ENCODE measurements at regions not wholly inside any gene's neighbourhood (a gene's known extent, or its start where the extent isn't known, plus 50 kb on each side); places are given as distances from the start of the nearest gene placed in this dataset.

DNA sequence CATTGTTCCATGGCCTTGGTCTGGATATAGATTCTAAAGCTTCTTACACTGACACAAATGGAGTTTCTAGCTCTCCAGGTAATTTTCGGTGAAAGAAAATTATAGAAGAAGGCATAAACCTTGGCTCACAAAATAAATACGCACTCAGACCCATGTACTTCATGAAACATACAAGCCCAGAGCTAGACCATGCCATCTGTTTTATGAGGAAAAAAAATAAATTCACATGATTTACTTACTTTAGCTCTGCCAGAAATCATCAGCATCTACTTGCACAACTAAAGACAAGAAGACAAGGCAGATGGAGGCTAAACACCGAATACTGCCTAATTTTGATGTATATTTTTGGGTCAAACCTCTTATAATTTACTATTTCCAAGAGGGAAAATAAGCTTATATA, 197.4 kb upstream of the KLF14 start:
- no peak for DNase-seq

DNA sequence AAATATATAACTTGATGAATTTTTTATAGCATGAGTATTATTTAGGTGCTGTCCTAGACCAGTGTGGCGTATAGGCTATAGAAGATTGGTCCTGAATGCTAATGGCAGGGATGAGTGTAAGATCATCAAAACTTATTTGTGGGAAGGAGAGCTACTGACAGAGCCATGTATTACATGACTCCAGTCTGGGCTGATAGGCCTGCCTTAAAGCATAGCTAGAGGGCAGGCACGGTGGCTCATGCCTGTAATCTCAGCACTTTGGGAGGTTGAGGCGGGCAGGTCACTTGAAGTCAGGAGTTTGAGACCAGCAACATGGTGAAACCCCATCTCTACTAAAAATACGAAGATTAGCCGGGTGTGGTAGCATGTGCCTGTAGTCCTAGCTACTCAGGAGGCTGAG, 198.1 kb upstream of the KLF14 start:
- no peak for DNase-seq

DNA sequence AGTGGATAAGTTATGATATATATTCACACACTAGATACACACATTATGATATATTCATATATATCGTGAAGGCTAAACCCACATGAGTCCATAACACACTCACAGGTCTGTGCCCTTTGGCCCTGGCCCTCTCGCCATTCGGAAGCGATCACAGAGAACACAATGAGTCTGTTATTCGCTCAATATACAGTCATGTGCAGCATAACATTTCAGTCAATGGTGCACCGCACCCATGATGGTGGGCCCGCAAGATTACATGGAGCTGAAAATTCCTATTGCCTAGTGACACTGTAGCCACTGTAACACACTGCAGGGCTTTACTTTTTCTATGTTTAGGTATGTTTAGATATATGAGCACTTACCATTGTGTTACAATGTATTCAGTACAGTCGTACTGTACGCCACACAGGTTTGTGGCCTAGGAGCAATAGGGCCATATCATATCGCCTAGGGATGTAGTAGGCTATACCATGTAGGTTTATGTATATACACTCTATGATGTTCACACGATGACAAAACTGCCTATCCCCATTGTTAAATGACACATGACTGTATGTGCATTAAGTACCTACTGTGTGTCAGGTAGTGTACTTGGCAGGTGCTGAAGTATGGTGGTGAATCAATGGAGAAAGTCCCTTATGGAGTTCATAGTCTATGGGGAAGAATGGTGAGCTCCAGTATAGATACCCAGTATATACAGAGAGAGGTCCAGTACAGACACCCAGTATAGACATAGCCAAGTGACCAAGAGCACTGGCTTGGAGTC, 198.8 kb upstream of the KLF14 start:
- no peak for DNase-seq

DNA sequence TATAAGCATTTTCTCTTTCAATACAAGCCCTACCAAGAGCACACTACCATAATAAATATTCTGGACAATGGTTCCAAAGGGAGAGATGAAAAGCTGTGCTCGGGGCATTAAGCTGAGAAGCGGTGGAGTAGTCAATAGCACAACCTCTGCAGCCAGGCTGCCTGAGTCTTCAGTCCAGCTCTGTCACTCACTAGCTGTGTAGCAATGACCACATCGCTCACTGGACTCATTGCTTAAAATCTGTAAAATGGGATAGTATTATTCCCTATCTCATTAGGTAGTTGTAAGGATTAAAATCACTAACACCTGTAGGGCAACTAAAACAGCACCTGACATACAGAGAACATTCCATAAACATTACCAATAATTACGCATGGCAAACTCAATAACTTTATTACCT, 199.9 kb upstream of the KLF14 start:
- DNase-seq = no peak

DNA sequence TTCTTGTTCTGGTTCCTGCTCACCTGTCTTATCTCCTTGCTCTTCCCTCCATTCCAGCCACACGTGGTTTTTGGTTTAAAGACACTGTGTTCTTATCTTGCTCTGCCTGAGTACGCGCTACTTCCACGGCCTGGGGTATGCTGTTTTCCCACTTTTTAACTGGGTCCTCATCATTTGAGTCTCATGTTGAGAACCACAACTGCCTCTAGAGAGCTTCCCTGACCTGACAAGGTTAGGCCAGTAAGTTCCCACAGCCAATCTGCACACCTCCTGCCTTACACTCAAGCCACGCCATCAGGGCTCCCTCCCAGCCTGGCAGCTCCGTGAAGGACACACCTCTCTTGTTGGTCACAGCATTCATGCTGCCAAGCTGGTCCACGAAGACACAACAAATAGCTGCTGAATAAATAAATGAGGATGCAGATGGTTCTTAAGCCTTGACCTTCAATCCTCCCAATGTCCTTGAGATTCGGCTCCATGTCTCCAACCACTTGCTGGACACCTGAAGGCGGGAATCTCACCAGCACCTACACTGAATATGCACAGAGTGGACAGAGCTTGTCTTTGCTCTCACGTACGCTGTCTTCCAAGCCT, 201.7 kb upstream of the KLF14 start:
- DNase-seq = no peak

DNA sequence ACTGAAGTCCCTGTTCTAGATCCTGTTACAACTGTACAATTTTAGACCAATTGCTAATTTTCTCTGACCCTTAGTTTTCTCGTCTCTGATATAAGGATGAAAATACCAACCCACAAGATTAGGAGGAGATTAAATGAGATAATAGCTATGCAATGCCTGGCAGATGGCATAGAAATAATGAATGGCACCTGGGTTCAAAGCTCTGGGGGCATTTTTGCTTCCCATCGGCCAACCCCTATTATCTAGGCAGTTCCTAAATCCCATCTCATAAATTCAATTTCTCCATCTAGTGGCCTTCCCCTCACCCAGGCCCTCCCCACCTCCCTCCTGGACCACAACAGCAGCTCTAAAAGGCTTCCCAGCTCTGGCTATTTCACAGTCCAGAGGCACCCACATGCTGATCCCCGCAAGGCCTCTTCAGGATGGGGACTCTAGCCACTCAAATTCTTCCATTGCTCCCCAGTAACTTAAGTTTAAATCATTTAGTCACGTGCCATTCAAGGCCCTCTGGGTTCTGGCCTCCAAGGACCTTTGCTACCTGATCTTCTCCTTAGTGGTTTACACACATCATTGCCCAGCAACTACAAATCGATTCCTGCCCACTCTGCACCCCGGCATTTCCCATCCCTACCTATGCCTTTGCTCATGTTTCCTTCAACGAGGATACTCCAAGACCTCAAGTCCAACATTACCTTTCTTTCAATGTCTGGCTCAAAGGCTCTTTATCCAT, 202.4 kb upstream of the KLF14 start:
- DNase-seq = no peak

DNA sequence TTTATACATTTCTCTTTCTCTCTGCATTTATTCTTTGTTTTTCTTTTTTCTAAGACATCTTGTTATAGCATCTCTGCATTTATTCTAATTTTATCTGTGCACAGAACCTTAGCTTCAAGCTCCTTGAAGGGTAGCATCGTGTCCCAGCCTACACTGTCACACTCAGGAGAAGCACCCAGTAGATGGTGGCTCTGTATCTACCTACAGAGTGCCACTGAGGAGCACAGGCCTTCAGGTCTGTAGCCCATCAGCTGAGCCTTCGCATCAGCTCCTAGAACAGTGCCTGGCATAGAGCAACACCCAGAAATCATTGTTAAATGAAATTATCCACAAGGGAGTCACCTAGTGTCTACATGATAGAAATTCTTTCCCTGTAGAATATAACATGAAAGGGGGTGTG, 203.0 kb upstream of the KLF14 start:
- no peak for DNase-seq

DNA sequence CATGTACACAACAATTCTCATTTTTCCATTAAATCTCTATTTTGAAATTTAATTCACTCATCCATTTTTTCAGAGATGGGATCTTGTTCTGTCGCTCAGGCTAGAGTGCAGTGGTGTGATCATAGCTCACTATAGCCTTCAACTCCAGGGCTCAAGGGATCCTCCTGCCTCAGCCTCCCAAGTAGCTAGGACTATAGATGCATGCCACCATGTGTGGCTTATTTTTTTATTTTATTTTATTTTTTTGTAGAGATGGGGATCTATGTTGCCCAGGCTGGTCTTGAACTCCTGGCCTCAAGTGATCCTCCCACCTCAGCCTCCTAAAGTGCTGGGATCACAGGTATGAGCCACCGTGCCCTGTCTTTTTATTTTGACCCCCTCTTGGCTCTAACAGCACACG, 203.8 kb upstream of the KLF14 start:
- DNase-seq = no peak

DNA sequence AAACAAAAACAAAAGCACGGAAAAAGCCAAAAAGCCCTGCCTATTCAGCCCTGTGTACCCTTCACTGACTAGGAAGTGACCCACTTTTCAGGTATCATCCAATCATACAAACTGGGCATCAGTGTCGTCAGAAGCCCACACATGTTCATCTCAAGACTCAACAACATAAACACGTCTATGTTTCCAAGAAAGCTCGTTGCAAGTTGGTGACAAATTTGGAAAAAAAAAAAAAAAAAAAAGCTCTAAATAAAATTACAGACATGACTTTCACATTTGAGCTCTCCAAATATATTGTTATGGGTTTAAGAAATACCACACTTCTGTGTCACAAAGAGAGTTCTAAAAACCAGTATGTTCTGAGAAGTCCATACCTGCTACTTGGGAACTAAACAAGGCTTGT, 204.7 kb upstream of the KLF14 start:
- no peak for DNase-seq

DNA sequence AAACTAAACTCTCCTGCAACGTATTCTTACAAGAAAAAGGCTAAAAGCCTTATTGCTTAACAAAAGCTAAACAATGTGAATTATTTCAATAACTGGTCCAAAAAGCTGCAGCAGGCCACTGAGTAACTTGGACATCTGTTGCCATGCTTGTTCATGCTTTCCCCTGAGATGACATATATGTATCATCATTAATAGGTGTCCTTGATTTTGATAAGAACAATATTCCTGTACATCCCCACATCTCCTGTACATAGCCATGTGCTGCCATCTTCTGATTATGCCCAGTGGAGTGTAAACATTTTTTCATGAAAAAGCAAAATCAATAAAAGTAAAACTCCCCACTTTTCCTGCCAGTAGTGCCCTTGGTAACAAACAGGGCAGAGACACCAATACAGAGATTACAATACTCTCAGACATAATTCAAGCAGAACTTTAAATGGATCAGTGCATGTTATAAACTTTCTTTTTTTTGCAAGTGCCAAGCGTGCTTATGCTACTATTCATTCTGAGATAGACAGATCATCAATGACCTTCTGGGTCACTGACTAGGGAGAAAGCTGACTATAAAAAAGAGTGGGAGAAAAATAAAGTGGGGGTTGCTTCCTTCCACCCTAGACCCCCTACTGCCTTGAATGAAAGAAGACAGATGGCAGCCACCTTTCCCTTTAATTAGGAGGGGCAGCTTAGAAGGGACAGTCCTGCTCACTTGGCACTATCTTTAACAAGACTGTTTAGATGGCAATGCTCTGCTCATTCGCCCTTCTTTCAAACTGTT, 205.5 kb upstream of the KLF14 start:
- no peak for DNase-seq

DNA sequence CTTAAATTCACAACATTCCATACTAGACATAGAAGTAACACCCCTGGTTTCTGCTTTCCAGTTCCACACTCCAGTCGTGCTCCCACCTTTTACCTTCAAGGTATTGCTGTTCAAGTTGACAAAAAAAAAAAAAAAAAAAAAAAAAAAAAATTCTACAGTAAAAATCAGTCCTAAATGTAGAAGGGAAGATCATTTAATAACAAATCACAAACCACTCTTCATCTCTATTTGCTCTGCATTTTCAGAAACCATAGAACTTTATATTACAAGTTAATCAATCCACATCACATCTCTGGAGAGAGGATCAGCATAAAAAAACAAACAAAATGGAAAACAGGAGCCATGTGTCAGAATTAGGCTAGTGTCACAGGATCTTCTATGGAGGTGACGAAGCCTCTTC, 206.3 kb upstream of the KLF14 start:
- no peak for DNase-seq

DNA sequence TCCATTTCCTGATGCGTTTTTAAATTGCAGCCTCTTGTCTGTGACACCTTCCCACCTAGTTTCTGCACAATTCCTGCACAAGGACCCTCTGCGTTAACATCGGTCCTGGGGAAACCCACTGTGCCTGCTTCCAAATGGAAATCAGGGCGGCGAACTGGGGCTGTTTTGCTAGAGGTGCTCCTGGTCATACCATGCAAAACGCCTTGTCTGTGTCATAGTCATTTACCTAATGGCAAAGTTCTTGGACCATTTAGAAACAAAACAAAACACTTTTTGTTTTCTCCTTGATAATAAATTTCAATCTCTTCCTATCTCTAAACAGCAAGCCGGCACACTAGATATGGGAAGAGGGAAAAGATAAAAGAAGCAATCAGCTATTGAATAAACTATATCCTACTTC, 206.9 kb upstream of the KLF14 start:
- no peak for DNase-seq

DNA sequence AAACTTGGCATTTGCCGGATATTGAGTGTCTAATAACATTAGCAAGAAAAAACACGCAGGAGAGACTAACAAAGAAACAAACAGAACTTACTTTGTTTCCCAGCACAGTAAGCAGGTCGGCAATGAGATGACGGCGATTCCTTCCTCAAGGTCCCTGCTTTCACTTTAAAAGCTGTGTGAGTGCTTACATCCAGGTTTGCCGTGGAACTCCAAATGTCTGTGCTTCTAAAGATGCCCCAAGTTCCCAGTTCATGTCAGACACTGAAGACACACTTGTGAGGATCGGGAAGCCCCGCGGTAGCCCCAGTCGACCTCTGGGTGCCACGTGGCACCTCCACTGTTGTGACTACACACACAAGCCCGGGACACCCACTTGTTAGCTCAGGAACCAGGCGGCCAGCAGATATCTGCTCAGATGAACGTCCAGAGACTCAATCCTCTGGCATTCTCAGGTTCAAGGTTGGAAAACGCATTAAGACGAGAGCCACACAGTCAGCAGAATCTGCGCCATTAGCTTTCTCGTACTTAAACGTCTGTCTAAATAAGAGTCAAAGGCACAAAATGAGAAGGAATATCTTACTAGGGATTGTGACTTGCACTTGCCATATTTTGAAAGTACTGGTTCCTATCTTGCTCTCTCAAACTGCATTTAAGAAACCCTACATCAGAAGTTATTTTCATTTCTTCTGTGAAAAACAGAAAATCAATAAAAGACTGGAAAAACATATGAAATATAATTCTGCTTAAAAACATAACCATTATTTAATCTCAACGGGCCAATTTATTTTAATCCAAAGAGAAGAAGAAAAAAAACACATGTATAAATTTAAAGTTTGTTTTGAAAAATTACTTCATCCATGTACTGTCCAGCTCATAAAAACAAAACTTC, 207.6 kb upstream of the KLF14 start:
- DNase-seq = no peak

DNA sequence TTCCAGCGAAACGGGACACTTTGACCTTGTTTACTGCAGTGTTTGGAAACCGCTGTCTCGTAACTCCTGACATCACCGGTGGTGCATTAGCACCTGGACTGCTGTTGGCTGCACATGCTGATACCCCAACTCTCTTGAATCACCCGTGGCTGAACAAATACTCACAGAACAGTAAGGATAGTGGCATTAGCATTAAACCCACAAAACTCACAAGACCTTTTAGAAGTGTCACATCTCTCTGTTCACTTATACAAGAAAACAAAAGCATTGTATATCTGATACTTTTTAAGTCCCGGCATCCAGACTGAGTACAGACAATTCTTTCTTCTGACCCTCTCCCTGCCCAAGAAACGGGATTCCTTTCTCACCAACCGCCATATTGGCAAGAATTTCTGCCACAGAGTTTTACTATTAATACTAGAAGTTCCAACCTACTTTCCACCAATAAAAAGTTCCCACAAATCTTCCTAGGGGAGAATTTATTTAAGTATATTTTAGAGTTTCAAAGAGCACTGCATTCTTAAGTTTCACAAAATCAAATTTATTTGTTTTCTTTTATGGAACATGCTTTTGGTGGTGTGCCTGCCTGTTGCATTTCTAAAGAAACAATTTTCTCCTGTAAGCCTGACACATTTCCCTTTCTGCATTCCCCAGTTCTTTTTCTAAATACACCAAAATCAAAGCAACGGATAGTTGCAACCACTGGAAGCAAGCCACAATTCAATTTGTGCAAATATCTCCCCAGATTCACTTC, 208.4 kb upstream of the KLF14 start:
- DNase-seq = no peak

DNA sequence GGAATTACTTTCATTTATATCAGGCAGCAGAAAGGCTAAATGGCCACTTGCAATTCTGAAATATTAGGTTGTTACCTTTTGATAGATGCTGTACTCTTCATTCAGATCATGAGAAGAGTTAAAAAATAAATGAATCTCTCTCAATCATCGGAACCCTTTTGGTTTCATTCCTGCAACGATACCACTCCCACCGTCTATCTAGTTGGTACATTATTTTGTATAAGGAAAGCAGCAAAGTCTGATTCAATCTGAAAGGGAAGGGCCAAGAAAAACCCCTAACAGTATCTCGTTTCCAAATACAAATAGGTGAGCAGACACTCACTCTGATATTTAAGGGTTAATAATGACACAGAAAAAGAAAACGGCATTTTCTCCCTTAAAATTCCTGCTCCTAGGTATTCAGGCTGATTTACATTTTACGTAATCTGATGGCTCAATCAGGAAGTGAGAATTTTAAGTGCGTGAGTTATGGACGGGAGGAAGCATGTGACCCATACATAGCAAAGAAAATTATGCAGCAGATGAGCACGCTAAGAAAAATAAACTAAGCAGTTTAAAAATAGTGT, 209.4 kb upstream of the KLF14 start:
- no peak for DNase-seq

DNA sequence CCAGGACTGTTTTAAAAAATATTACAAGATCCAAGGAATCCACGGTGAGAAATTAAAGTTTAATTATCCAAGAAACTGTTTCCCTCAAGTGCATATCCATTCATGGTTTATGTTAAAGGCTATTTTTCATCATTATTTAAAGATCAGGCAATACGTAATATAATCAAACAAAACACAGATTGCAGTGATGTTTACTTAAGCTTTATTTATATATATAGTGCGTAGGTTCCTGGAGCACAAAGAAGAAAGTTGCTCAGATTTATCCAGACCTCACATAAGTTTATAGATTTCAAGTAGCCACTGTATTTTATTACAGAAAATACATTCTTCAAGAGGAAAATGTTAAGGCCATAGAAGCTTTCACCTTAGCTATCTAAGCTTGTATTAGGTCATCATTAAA, 210.0 kb upstream of the KLF14 start:
- DNase-seq = no peak

DNA sequence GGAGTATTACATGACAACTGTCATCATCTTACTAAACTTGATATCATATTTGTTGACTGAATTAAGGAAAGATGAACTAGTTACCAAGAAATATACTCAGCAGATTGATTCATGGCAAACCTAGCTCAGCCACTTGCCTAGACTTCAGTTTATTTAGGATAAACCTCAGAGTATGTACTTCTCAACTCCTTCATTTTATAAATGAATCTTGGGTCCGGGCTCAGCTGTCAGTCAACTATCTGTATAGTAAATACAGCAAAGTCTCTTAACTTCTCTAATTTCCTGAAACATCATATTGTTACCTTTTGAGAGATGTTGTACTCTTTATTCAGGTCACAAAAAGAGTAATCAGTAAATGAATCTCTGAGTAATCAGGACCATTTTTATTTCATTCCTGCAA, 211.0 kb upstream of the KLF14 start:
- no peak for DNase-seq

DNA sequence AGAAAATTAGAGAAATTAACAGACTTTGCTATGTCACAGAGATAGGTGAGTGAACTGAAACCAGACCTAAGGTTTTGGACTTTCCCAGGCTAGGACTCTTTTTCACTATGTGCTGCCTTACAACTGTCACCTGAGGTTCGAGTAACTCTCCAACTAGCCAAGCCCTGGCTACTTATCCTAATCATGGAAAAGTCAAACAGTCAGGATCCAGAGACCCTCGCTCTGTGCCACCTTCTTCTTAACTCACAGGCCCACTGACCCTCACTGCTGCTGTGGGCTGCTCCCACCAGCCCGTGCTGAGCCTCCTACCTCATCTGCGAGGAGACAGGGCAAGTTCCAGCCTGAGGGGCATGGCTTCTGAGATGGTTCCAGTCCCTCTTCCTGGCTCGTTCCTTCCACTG, 211.4 kb upstream of the KLF14 start:
- DNase-seq = no peak

DNA sequence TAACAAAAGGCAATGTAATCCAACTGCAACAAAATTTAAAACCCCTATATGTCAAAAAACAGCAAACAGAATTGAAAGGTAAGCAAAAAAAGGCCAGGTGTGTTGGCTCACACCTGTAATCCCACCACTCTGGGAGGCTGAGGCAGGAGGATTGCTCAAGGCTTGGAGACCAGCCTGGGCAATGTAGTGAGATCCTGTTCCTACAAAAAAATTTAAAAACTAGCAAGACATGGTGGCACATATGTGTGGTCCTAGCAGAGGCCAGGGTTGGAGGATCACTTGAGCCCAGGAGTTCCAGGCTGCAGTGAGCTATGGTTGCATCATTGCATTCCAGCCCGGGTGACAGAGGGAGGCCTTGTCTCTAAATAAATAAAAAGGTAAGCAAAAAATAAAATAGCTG, 212.1 kb upstream of the KLF14 start:
- no peak for DNase-seq

DNA sequence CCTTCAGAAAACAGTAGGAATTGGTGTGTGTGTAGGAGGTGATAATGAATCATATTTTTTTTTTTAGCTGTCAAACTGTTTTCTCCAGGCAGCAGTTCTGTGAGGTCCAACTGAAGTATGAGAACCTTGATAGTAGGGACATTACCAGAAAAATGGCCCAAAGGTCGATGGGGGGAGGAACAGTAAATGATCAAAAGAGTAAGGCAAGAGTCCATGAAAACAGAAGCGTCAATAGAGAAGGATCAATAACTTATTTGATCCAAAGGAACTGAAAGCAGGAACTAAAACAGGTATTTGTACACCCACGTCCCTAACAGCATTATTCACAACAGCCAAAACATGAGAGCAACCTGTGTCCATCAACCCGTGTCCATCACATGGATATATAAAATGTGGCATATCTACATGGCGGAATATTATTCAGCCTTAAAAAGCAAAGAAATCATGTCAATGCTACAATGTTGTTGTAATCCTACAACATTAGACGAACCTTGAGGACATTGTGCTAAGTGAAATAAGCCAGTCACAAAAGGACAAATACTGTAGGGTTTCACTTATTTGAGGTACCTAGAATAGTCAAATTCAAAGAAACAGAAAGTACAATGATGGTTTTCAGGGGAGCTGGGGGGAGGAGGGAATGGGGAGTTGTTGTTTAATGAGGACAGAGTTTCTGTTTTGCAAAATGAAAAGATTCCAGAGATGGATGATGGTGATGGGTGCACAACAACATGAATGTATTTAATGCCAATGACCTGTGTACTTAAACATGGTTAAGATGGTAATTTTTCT, 214.0 kb upstream of the KLF14 start:
- no peak for DNase-seq

DNA sequence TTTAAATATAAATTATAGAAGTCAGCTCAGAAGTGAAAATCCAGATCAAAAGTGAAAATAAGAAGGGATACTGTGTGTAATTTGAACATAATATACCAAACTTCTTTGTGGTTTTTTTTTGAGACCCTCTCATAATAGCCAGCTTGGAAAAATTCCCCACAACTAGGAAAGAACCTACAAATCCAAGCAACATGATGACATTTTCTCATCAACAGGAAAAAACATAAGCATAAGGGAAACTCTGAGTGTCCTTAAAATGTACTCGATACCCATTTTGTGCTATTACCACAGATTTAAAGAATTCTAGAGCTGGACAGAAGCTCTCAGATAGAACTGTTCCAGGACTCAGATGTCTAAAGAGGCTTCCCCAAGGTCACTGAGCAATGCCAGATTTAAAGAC, 214.8 kb upstream of the KLF14 start:
- no peak for DNase-seq
